GM19467 (cell line): ENCODE measurements at regions not wholly inside any gene's neighbourhood (a gene's known extent, or its start where the extent isn't known, plus 50 kb on each side); places are given as distances from the start of the nearest gene placed in this dataset.

Experiments used
- ATAC-seq: cut with Tn5 transposase; IDR thresholded peaks from one replicate; pipeline ENCODE4 v1.9.1; 2021; ENCODE audit warnings: mild to moderate bottlenecking, moderate library complexity; ENCODE audit not compliant: unreplicated experiment

GRCh38 chr4:27703771-27704170, 843.1 kb downstream of the STIM2 start:
- ATAC-seq: no peak

DNA sequence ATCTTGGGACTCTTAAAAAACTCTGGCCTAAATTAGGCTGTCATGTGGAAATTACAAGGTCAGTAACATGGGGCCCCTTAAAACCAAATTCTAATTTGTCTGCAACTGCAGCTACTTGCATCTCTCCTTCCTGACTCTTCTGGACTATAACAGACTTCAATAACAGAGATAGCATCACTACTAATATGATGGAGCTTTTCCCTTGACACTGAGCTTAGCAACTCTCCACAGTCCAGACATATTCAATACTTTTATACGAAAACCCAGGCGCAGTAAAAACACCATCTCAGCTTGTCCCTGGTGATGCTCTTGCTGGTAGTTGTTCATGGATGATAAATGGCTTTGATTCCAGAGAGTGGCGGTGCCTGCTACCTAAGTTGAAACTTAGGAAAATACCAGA, 850.4 kb downstream of the STIM2 start:
- no peak for ATAC-seq

DNA sequence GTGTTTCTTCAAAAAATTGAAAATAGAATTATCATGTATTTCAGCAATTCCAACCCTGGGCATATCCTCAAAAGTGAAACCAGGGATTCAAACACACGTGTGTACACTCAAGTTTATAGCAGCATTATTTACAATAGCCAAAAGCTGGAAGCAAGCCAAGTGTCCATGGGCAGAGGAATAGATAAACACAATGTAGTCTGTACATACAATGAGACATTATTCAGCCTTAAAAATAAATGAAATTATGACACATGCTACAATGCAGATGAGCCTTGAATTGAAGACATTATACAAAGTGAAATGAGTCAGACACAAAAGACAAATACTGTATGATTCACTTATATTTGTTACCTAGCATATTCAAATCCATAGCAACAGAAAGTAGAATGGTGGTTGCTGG, 853.4 kb downstream of the STIM2 start:
- no peak for ATAC-seq

GRCh38 chr4:27716693-27717430, 856.2 kb downstream of the STIM2 start:
- no peak for ATAC-seq

DNA sequence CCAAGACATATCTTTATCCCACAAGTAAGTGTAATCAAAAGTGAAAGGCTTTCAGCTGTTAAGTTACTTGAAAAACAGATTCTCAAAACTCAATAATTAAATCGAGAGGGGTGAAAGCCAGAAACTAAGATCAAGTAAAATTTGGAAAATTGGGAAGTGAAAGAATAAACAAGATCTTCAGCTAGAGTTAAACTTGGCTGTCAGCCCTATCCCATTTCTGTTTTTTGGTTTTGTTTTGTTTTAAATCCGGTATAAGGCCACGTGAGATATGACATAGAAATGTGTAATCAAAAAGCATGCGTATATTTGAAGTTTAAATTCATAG, 856.8 kb downstream of the STIM2 start:
- ATAC-seq: no peak

- peak; percentile 69 for ATAC-seq
These were observed 859.5 kb downstream of the STIM2 start for GRCh38 chr4:27720010-27720766.

- ATAC-seq: no peak
These were observed 860.6 kb downstream of the STIM2 start for GRCh38 chr4:27721193-27721592.

- no peak for ATAC-seq
These were observed 868.3 kb downstream of the STIM2 start for GRCh38 chr4:27728892-27729291.

DNA sequence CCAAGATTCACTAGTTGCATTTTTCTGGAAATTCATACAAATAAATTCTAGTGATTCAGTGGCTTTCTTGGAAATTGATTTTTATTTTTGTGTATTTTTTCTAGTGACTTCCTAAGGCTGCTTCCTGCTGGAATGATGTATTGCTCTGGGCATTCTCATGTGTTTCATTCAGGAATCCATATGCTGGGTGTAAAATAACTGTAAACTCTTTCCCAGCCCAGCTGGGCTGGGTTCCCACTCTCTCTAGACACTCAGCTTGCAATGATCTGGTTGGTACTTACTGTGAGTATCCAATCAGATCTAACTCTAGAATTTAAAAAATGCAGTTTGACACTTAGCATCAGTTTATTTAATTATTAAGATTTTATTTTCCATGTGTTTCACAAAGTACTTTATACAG, 882.2 kb downstream of the STIM2 start:
- no peak for ATAC-seq

GRCh38 chr4:27759611-27760575, 899.3 kb downstream of the STIM2 start:
- ATAC-seq: no peak

DNA sequence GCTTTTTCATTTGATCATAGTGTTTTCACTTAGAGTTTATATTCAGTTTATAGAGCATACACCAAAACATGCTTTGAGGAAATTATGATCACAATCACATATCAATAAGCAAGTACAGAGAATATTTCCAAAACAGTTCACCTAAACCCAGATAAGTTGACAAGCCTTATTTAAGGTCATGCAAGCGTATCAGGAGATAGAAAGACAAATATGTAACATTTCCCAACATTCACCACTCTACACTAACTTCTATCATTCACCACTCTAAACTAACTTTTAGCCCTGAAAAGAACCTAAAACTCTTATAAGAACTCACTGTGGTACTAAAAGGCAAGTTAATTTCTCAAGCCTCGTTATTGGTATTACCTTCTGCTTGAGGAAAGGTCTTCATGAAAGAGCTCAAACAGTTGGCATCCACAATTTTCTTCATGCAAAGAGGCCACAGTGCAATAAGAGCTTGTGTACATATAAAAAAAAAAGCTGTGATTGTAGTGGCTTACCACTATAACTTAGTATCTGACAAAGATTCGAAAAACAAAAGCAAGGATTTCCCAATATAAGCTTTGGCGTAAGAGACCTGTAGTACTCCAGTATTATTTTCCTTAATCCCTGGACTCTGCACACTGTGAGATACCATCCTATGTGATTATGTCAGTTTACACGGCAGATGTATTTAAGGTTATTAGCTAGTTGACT, 903.3 kb downstream of the STIM2 start:
- ATAC-seq: no peak

GRCh38 chr4:27764526-27764837, 903.8 kb downstream of the STIM2 start:
- ATAC-seq: no peak

DNA sequence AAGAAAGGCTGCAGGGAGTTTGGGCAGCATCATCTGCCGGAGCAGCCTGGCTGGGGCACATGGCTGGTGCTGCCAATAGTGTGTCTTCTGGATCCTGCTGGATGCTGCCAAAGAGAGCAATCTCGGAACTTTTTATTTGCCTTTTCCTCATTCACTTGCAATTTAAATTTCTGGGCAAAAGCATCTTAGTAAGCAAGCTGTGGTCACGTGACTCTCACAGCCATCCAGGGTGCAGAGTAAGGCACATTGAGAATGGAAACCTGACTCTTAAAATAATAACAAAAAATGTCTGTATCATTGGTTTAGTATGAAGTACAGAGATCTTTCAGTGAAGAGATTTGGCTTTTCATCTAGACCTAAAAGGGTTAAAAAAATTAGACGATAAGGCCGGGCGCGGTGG, 910.3 kb downstream of the STIM2 start:
- no peak for ATAC-seq

DNA sequence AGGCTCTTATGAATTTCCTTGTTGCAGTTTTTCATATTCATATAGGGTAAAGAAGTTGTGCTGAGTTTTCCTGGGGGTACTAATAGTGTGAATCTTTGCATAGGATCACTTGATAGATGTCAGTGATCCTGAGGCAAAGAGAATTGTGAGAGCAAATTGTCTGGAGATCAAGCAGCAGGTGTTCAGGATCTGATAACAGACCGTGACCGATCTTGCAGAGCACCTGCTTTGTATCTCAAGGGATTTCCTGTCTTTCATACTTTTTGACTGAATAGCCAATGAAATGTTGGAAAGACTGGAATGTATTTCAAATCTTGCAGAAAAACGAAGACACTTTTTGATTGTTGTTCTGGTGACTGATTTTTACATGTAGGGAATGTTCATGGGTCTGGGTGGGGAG, 914.5 kb downstream of the STIM2 start:
- ATAC-seq: no peak

DNA sequence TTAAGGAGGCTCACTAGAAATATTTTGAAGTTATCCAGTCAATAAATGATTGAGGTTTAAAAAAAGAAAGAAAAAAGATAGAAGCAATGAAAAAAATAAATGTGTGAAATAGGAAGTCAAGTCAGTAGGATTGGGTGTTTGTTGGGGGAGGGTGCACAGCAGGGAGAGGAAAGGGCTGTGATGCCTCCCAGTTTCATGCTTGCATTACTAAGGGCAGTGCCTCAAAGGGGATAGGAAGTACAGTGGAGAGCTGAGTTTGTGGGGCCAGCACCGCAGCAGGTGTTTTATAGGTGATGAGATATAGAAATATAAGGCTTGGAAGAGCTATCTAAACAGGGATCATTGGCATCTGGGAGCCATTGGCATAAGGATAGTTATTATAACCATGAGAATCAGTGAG, 919.2 kb downstream of the STIM2 start:
- ATAC-seq: no peak

GRCh38 chr4:27787195-27787594, 926.6 kb downstream of the STIM2 start:
- no peak for ATAC-seq

DNA sequence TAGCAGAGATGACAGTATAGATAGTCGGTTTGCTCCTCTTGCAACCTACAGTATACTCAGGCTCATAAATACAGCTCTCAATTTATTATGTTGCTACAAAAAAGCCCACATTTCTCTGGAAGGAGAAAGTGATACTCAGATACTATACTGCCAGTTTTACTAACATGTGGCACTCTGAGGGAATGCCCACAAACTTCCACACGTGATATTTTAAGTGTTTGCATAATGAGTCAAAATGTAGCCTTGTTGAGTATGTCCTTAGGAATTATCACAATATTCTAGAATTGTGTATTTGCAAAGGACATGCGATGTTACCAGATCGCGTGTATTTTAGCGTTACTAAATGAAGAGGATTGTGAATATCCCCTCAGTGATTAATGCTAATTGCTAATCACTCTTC, 929.1 kb downstream of the STIM2 start:
- ATAC-seq: no peak

- ATAC-seq: no peak
These were observed 930.3 kb downstream of the STIM2 start for GRCh38 chr4:27790911-27791310.

DNA sequence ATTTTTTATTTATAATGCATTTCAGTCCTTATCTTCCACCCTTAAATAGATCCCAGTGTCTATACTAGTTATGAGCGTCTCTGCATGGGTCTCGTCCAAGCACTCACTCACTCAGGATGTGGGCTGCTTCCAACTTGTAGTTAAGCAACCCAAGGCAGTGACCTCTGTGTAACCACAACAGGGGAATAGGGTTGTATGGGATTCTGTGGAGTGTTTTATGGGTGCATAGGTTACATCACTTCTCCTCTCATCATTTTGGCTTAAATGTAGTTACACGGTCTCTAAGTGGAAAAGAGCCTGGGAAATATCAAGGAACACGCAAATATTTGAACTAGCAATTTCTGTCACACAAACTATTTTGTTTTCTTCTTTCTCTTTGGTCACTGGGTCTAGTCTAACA, 931.0 kb downstream of the STIM2 start:
- no peak for ATAC-seq

GRCh38 chr4:27807207-27807606, 946.6 kb downstream of the STIM2 start:
- ATAC-seq: no peak

DNA sequence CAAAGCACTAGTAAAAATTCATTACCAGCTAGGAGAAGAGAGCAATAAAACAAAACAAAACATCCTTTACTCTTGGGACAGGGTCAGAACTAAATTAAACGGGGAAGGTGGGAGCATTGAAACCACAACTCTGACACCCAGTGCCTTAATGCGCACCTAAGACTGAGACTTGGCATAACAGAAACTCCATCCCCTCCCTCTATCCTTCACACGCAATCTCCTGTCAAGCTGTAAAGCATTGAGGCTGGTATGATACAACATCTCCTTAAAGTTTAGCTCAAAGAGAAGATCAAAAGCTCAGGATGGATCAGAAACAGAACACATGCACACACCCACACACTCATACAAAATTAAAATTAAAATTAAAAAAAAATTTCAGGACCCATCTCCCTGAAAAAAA, 951.3 kb downstream of the STIM2 start:
- no peak for ATAC-seq
